ENCODE measurements at regions not wholly inside any gene's neighbourhood (a gene's known extent, or its start where the extent isn't known, plus 50 kb on each side); places are given as distances from the start of the nearest gene placed in this dataset.

DNA sequence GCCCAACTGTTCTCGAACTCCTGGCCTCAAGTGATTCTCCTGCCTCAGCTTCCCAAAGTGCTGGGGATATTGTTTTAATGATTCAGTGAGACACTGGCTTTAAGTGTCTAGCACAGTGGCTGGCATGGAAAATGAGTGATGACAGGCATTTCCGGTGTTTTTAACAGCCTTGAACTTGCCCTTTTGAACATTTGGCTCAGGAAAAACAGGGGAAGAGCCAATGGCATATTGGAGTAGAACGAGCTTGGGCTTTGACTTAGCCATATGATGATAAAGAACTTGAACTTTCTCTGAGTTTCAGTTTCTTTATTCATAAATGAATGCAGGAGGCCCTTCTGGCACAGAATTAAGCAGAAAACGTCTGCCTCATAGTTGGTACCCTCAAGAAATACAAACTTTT is 145.0 kb upstream of the HS3ST4 start:
- no peak for TF ChIP-seq POLR2A (IDR thresholded peaks at IDR 0.05)
- TF ChIP-seq, protein P1, sequence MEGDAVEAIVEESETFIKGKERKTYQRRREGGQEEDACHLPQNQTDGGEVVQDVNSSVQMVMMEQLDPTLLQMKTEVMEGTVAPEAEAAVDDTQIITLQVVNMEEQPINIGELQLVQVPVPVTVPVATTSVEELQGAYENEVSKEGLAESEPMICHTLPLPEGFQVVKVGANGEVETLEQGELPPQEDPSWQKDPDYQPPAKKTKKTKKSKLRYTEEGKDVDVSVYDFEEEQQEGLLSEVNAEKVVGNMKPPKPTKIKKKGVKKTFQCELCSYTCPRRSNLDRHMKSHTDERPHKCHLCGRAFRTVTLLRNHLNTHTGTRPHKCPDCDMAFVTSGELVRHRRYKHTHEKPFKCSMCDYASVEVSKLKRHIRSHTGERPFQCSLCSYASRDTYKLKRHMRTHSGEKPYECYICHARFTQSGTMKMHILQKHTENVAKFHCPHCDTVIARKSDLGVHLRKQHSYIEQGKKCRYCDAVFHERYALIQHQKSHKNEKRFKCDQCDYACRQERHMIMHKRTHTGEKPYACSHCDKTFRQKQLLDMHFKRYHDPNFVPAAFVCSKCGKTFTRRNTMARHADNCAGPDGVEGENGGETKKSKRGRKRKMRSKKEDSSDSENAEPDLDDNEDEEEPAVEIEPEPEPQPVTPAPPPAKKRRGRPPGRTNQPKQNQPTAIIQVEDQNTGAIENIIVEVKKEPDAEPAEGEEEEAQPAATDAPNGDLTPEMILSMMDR (IDR thresholded peaks at IDR 0.05): no peak
